GM18951 (cell line): ENCODE measurements at regions not wholly inside any gene's neighbourhood (a gene's known extent, or its start where the extent isn't known, plus 50 kb on each side); places are given as distances from the start of the nearest gene placed in this dataset.

Experiments
- POLR2A ChIP-seq: IDR thresholded peaks from 4 replicates; pipeline ENCODE4 v1.6.1; 2011; ENCODE audit warnings: mild to moderate bottlenecking; ENCODE audit not compliant: insufficient read length, insufficient read depth; ENCODE audit errors: extremely low read depth
- in situ Hi-C: fragments of 300-500 bp; cut with MboI; formaldehyde crosslinking; loops from one replicate; pipeline ENCODE4 v1.12.0; 2022; ENCODE audit warnings: low sequenced_read_pairs, mixed read lengths, inconsistent platforms; ENCODE audit not compliant: unreplicated experiment

DNA sequence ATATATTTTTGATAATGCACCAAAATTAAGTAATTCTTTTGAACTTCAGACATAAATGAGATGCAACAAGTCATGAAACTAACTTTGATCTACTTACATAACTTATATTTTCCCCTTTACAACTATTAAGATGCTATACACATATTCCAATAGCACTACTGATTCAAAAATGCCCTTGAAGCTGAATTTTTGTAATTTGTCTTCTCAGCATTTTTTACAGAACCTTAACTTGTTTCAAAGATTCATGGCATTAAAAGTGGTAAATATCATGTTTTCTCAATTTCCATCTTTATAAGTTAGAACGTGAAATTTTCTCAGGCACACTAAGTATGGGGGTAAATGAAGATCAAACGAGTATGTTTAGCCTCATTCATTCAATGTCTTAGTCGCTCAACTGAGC is 460.0 kb upstream of the FAM241A start:
- in situ Hi-C loops, result no loop called here
- TF ChIP-seq POLR2A, result no peak

DNA sequence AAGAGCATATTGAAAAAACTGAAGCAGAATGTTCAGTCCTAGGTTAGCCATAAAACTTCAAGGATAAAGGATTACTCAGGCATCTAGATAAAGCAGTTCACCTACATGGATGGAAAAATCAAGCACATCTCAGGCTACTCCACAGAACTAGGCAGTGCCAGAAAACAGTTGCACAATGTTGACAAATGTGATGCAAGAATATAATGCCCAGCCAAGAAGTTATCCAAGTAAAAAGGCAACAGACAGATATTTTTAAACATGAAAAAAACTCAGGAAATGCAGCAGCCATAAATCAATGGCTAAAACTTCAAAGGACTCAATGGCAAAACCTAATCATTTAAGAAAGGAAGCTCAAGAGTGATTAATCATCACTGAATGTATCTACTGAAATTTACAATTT is 456.0 kb upstream of the FAM241A start:
- in situ Hi-C loops, result no loop called here
- no peak for TF ChIP-seq POLR2A

DNA sequence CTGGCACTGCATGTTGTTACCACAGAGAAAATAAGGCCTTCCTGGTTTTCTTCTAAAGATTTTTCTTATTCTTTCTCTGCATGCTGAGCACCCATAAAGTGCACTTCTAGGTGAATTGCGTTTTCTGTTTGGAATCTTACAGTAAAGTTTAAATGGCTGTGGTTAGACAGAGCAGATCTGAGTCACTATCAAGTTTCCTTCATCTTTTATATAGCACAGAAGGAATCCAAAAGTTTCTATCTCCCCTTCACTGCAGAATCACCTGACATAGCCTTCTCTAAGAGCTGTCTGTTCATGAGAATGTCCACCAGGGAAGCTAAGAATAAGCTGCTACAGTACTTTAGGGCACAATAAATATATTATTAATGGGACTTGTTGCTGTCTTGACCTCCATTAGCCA is 455.5 kb upstream of the FAM241A start:
- no peak for TF ChIP-seq POLR2A
- in situ Hi-C loops, result no loop called here

DNA sequence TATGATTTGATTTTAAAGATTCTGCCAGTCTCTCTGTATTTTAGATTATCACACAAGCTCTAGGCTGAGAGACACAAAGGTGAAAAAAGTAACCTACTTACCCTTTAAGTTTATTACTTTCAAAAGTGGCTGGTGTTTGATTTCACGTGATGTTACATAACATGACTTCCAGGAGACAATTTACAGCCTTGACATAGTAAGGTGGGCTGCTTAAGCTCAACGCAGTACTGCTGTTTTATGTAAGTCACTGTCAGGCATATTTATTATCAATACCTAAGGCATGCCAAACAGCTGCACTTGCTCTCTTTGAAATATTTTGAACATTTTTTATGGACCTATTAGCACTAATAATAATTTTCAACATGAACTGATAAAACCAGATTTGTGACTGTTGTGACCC is 451.5 kb upstream of the FAM241A start:
- in situ Hi-C loops, result no loop called here
- TF ChIP-seq POLR2A, result no peak

DNA sequence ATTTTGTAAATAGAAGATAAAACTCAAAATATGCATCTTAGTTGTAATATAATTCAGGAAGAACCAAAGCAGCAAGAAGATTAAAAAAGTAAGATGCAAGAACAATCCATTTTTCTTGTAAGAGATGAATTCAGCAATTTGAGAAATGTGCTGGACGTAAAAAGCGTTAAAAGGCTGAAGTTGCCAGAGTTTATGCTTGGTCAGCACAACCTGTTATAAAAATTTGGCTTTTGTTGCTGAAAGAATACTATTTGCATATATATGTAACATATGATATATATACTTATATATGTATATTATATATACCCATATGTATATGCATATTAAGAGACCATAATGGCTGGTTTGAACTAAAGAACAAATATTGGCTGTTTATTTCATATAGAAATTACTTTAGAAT is 449.6 kb upstream of the FAM241A start:
- in situ Hi-C loops, result no loop called here
- no peak for TF ChIP-seq POLR2A

DNA sequence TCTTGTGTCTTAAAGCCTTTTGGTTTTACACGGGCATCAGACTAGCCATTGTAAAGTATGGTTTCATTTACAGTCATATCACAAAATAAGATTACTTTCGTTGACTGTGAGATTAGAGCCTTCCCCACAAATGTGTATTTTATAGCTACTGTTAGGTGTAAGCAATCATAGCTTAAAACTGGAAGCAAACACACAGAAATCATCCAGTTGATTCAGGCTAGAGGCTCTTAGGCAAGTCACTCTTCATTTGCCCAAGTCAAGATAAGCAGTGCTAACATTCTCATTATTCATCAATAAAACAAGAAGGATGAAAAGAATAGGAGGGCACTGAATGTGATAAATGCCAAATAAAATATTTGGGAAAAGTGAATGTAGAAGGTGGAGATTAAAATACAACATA is 448.7 kb upstream of the FAM241A start:
- in situ Hi-C loops, result no loop called here
- no peak for TF ChIP-seq POLR2A

GRCh38 chr4:111697176-111697942 is 447.9 kb upstream of the FAM241A start:
- no peak for TF ChIP-seq POLR2A
- in situ Hi-C loops, result no loop called here

GRCh38 chr4:111698361-111698760 is 446.9 kb upstream of the FAM241A start:
- in situ Hi-C loops, result no loop called here
- TF ChIP-seq POLR2A, result no peak

GRCh38 chr4:111699165-111699564 is 446.1 kb upstream of the FAM241A start:
- in situ Hi-C loops, result no loop called here
- no peak for TF ChIP-seq POLR2A

GRCh38 chr4:111701102-111701501 is 444.2 kb upstream of the FAM241A start:
- TF ChIP-seq POLR2A, result no peak
- in situ Hi-C loops, result no loop called here

GRCh38 chr4:111707491-111707890 is 437.8 kb upstream of the FAM241A start:
- TF ChIP-seq POLR2A, result no peak
- in situ Hi-C loops, result no loop called here

GRCh38 chr4:111712093-111712677 is 433.1 kb upstream of the FAM241A start:
- TF ChIP-seq POLR2A, result no peak
- in situ Hi-C loops, result no loop called here

DNA sequence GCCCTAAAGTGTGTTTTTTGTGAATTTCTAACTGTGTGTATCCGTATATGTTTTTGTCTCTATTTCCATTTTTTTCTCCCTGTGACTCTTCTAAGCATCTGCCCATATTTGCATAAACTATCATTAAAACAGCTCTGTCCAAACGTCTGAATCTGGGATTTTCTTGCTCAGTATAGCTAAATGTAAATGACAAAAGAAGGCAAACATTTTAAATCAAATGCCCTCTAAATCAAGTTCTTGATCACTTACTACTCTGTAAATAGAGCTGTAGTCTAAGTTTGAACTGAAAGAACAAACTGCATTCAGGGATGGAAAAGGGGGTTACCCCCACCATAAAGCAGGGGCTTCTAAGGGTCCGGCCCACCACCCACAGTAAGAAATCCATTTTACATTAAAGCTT is 432.0 kb upstream of the FAM241A start:
- no peak for TF ChIP-seq POLR2A
- in situ Hi-C loops, result no loop called here

- TF ChIP-seq POLR2A, result no peak
- in situ Hi-C loops, result no loop called here
These were observed 427.3 kb upstream of the FAM241A start for GRCh38 chr4:111717921-111718320.

DNA sequence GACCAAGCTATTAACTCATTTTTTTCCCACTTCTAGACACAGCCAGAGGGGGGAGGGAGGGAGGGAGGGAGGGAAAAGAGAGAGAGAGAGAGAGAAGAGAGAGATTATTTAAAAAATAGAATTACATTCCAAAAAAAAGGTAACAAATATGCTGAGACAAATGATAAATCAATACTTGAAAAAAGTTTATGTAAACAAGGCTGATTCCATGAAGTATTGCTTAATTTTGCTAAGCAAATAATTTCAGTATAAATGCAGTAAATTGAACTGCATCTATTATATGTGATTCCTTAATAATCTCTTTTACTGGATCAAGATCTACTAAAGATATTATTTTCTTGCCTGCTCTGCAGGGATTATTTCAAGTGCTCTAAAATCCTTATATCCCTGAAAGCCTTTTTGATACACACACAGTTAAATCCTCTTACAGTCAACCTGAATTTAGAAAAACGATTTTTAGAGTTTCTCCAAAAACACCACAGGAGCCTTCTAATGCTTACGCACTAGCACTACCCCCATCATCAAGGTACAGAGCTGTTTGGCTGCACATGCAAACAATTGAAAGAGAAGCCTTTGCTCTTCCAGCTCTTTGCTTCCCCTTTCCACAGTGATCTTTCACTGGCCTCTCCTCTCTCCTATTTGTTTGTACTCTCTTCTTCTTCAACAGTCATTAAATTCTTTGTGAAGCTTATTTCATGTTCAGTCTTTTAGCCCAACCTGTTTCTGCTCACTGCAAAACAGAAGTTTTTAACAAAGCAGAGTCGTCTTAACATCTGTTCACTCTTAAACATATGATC is 426.3 kb upstream of the FAM241A start:
- in situ Hi-C loops, result no loop called here
- TF ChIP-seq POLR2A, result no peak
